SK-N-SH (cell line): ENCODE measurements at regions not wholly inside any gene's neighbourhood (a gene's known extent, or its start where the extent isn't known, plus 50 kb on each side); places are given as distances from the start of the nearest gene placed in this dataset.

Experiments used
- CTCF ChIP-seq: fragments of 200-600 bp; sonication (generic); IDR thresholded peaks from 2 replicates; pipeline ENCODE4 v1.6.1; 2017; ENCODE audit warnings: antibody characterized with exemption, mild to moderate bottlenecking, moderate library complexity
- POLR2AphosphoS5 ChIP-seq: IDR thresholded peaks from 2 replicates; pipeline ENCODE4 v1.6.1; 2012; ENCODE audit warnings: low read depth, low read length
- RCOR1 ChIP-seq: fragments of 150-350 bp; IDR thresholded peaks from 2 replicates; pipeline ENCODE4 v1.6.1; 2017; ENCODE audit warnings: antibody characterized with exemption, low read length

GRCh38 chr1:83709662-83710061 is 289.3 kb downstream of the TTLL7 start:
- TF ChIP-seq POLR2AphosphoS5 (peak; percentile 17; the same call in 1 of the 2 replicates), CTCF (no peak), RCOR1 (peak; percentile 79; the same call in 1 of the 2 replicates)
